SU-DHL-6 (cell line): ENCODE measurements at regions not wholly inside any gene's neighbourhood (a gene's known extent, or its start where the extent isn't known, plus 50 kb on each side); places are given as distances from the start of the nearest gene placed in this dataset.

Experiments used
- H2AFZ ChIP-seq: fragments of 200-600 bp; sonication (generic); 2 replicates; pipeline ENCODE4 v1.6.1; 2014; ENCODE audit warnings: low read depth, mild to moderate bottlenecking, moderate library complexity, mixed read lengths, antibody characterized with exemption, low read length; ENCODE audit not compliant: severe bottlenecking
- H3F3A ChIP-seq: fragments of 200-600 bp; shearing (Covaris generic); 2 replicates; pipeline ENCODE4 v1.6.0; 2016; ENCODE audit warnings: antibody characterized with exemption, mild to moderate bottlenecking; ENCODE audit not compliant: insufficient read depth
- H3K27ac ChIP-seq: fragments of 200-600 bp; sonication (generic); 2 replicates; pipeline ENCODE4 v1.5.1; 2016; ENCODE audit warnings: low read depth, mild to moderate bottlenecking, low read length, moderate library complexity, mixed read lengths
- H3K27me3 ChIP-seq: fragments of 200-600 bp; sonication (generic), shearing (Covaris generic); 2 replicates; pipeline ENCODE4 v1.6.0; 2014; ENCODE audit warnings: mild to moderate bottlenecking, low read length
- H3K36me3 ChIP-seq: fragments of 200-600 bp; sonication (generic); 2 replicates; pipeline ENCODE4 v1.6.1; 2014; ENCODE audit warnings: mild to moderate bottlenecking, low read length, mixed read lengths
- H3K4me2 ChIP-seq: fragments of 300-600, 200-600 bp; shearing (Covaris generic), sonication (generic); 2 replicates; pipeline ENCODE4 v1.6.0; 2014; ENCODE audit warnings: low read length, low read depth, mild to moderate bottlenecking; ENCODE audit not compliant: poor library complexity, severe bottlenecking
- H3K4me3 ChIP-seq: fragments of 200-600 bp; sonication (generic); 2 replicates; pipeline ENCODE4 v1.5.1; 2014; ENCODE audit warnings: antibody characterized with exemption, low read length, mild to moderate bottlenecking, mixed read lengths; ENCODE audit not compliant: insufficient read depth, poor library complexity, severe bottlenecking
- H3K79me2 ChIP-seq: fragments of 200-600 bp; sonication (generic); 2 replicates; pipeline ENCODE4 v1.6.1; 2014; ENCODE audit warnings: mild to moderate bottlenecking, low read length, moderate library complexity; ENCODE audit not compliant: insufficient read depth
- H3K9ac ChIP-seq: fragments of 200-600 bp; sonication (generic); 2 replicates; pipeline ENCODE4 v1.7.0; 2014; ENCODE audit warnings: mild to moderate bottlenecking, low read length
- H3K9me2 ChIP-seq: fragments of 200-600 bp; sonication (generic); replicated peaks from 2 replicates; pipeline ENCODE4 v1.6.1; 2014; ENCODE audit warnings: low read length; ENCODE audit not compliant: insufficient read depth
- H3K9me3 ChIP-seq: fragments of 200-600 bp; sonication (generic); 2 replicates; pipeline ENCODE4 v1.6.1; 2014; ENCODE audit warnings: low read length, mixed read lengths; ENCODE audit not compliant: insufficient read depth
- H4K20me1 ChIP-seq: fragments of 200-600 bp; sonication (generic); 2 replicates; pipeline ENCODE4 v1.6.1; 2014; ENCODE audit warnings: low read depth, mild to moderate bottlenecking, antibody characterized with exemption, low read length, moderate library complexity, mixed read lengths
- EZH2phosphoT487 ChIP-seq: fragments of 200-600 bp; sonication (generic), shearing (Covaris generic); conservative IDR thresholded peaks from 2 replicates; pipeline ENCODE4 v1.6.1; 2018; ENCODE audit warnings: mild to moderate bottlenecking, antibody characterized with exemption, low read length, moderate library complexity, mixed read lengths
- TF ChIP-seq, protein P1 (sequence below): fragments of 200-600 bp; sonication (generic); IDR thresholded peaks from one replicate; pipeline ENCODE4 v1.5.1; 2017; ENCODE audit warnings: antibody characterized with exemption, mild to moderate bottlenecking, low read length, moderate library complexity; ENCODE audit not compliant: insufficient read depth, poor library complexity, severe bottlenecking

GRCh38 chr2:120631236-120631635 is 104.4 kb upstream of the GLI2 start:
- H3K4me2 ChIP-seq, result no peak overlapping the region
- no peaks in the 10 kb centered on the region for H3K27me3 ChIP-seq
- H3K9ac ChIP-seq, result no peak overlapping the region

GRCh38 chr2:120631724-120632123 is 103.9 kb upstream of the GLI2 start:
- H3K9me2 ChIP-seq, result no peaks in the 10 kb centered on the region
- TF ChIP-seq, protein P1, sequence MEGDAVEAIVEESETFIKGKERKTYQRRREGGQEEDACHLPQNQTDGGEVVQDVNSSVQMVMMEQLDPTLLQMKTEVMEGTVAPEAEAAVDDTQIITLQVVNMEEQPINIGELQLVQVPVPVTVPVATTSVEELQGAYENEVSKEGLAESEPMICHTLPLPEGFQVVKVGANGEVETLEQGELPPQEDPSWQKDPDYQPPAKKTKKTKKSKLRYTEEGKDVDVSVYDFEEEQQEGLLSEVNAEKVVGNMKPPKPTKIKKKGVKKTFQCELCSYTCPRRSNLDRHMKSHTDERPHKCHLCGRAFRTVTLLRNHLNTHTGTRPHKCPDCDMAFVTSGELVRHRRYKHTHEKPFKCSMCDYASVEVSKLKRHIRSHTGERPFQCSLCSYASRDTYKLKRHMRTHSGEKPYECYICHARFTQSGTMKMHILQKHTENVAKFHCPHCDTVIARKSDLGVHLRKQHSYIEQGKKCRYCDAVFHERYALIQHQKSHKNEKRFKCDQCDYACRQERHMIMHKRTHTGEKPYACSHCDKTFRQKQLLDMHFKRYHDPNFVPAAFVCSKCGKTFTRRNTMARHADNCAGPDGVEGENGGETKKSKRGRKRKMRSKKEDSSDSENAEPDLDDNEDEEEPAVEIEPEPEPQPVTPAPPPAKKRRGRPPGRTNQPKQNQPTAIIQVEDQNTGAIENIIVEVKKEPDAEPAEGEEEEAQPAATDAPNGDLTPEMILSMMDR, result no peak
- no peak for TF ChIP-seq EZH2phosphoT487
- no peak overlapping the region for H3K4me2 ChIP-seq
- H4K20me1 ChIP-seq, result no peaks in the 10 kb centered on the region
- H2AFZ ChIP-seq, result no peak overlapping the region
- H3K9ac ChIP-seq, result no peak overlapping the region
- H3K27ac ChIP-seq, result no peak overlapping the region
- no peaks in the 10 kb centered on the region for H3K36me3 ChIP-seq
- H3F3A ChIP-seq, result no peaks in the 10 kb centered on the region
- no peaks in the 10 kb centered on the region for H3K27me3 ChIP-seq
- no peaks in the 10 kb centered on the region for H3K79me2 ChIP-seq
- no peaks in the 10 kb centered on the region for H3K9me3 ChIP-seq
- H3K4me3 ChIP-seq, result no peak overlapping the region

More at GRCh38 chr2:120631236-120631635, 104.4 kb upstream of the GLI2 start:
- Histone ChIP-seq H3F3A (no peaks in the 10 kb centered on the region), H3K9me2 (no peaks in the 10 kb centered on the region), H3K4me3 (no peak overlapping the region), H3K36me3 (no peaks in the 10 kb centered on the region), H3K79me2 (no peaks in the 10 kb centered on the region), H2AFZ (no peak overlapping the region), H4K20me1 (no peaks in the 10 kb centered on the region), H3K27ac (no peak overlapping the region), H3K9me3 (no peaks in the 10 kb centered on the region)
- TF ChIP-seq, protein P1, result no peak
- TF ChIP-seq EZH2phosphoT487, result no peak

- H3K27me3 ChIP-seq, result no peaks in the 10 kb centered on the region
- H3K4me2 ChIP-seq, result no peak overlapping the region
- no peaks in the 10 kb centered on the region for H3F3A ChIP-seq
- H2AFZ ChIP-seq, result no peak overlapping the region
- H3K9me2 ChIP-seq, result no peaks in the 10 kb centered on the region
- H3K27ac ChIP-seq, result no peak overlapping the region
- no peaks in the 10 kb centered on the region for H4K20me1 ChIP-seq
- no peaks in the 10 kb centered on the region for H3K9me3 ChIP-seq
- no peaks in the 10 kb centered on the region for H3K79me2 ChIP-seq
- no peak overlapping the region for H3K9ac ChIP-seq
- H3K36me3 ChIP-seq, result no peaks in the 10 kb centered on the region
- no peak overlapping the region for H3K4me3 ChIP-seq
- TF ChIP-seq, protein P1, result no peak
- no peak for TF ChIP-seq EZH2phosphoT487
Measured at GRCh38 chr2:120632796-120633646, 102.6 kb upstream of the GLI2 start.
